K562 (cell line): ENCODE measurements at regions not wholly inside any gene's neighbourhood (a gene's known extent, or its start where the extent isn't known, plus 50 kb on each side); places are given as distances from the start of the nearest gene placed in this dataset.

Source experiments
- ATF3 ChIP-seq, 2 experiments: fragments of 450-650 bp in 1 of 2; sonication (generic) in 1 of 2; formaldehyde crosslinking in 1 of 2; IDR thresholded peaks in 1 of 2; conservative IDR thresholded peaks in 1 of 2; 2 replicates each; pipeline versions ENCODE4 v1.6.1 to v1.8.1; 2016 to 2023; ENCODE audit warnings: mild to moderate bottlenecking in 2 of 2, moderate library complexity in 2 of 2, inconsistent platforms in 1 of 2, missing genetic modification reagents in 1 of 2
- POLR2A ChIP-seq: fragments of 450-650 bp; conservative IDR thresholded peaks from 2 replicates; pipeline ENCODE4 v1.6.1; 2016

GRCh38 chr10:8811201-8811600 lies 756.7 kb downstream of the GATA3 start:
- TF ChIP-seq POLR2A: no peak
- TF ChIP-seq ATF3 (IDR thresholded peaks at IDR 0.05): no peak
- no peak for TF ChIP-seq ATF3 (CRISPR knock-in tag; conservative IDR thresholded peaks at IDR 0.05)
